Bronchial epithelial cell (primary cell): ENCODE measurements at regions not wholly inside any gene's neighbourhood (a gene's known extent, or its start where the extent isn't known, plus 50 kb on each side); places are given as distances from the start of the nearest gene placed in this dataset.
A peak's percentile ranks its signal among the peaks of the same experiment; 100 is the strongest.
"Not testable (repeated sequence)": the region's sequence is repeated elsewhere in the genome, so short reads cannot be mapped to it uniquely, and the experiment has no call there.

Source experiments
- DNase-seq: peaks from one replicate; pipeline ENCODE4 v3.0.0-alpha.2; 2010; ENCODE audit warnings: low read depth
- FAIRE-seq: peaks from 2 replicates; lab custom pipeline; 2011; peaks lifted over from hg19 to GRCh38; lab: Jason Lieb, UNC
- H3K27me3 ChIP-seq: 2 replicates; pipeline ENCODE4 v1.5.1; 2011; ENCODE audit warnings: low read length; ENCODE audit not compliant: control insufficient read depth, insufficient read depth
- H3K36me3 ChIP-seq: 2 replicates; pipeline ENCODE4 v1.5.1; 2011; ENCODE audit warnings: low read length; ENCODE audit not compliant: control insufficient read depth, insufficient read depth
- H3K4me3 ChIP-seq: 2 replicates; pipeline ENCODE4 v1.5.1; 2011; ENCODE audit warnings: mild to moderate bottlenecking, low read depth, low read length, control low read depth
- TF ChIP-seq, protein P1 (sequence below): IDR thresholded peaks from 2 replicates; pipeline ENCODE4 v1.5.1; 2011; ENCODE audit warnings: mild to moderate bottlenecking, moderate library complexity, low read length, control low read depth, inconsistent platforms; ENCODE audit not compliant: insufficient read depth, severe bottlenecking

- no peaks in the 10 kb centered on the region for H3K36me3 ChIP-seq
- H3K4me3 ChIP-seq = no peak overlapping the region
- TF ChIP-seq, protein P1, sequence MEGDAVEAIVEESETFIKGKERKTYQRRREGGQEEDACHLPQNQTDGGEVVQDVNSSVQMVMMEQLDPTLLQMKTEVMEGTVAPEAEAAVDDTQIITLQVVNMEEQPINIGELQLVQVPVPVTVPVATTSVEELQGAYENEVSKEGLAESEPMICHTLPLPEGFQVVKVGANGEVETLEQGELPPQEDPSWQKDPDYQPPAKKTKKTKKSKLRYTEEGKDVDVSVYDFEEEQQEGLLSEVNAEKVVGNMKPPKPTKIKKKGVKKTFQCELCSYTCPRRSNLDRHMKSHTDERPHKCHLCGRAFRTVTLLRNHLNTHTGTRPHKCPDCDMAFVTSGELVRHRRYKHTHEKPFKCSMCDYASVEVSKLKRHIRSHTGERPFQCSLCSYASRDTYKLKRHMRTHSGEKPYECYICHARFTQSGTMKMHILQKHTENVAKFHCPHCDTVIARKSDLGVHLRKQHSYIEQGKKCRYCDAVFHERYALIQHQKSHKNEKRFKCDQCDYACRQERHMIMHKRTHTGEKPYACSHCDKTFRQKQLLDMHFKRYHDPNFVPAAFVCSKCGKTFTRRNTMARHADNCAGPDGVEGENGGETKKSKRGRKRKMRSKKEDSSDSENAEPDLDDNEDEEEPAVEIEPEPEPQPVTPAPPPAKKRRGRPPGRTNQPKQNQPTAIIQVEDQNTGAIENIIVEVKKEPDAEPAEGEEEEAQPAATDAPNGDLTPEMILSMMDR = no peak
- FAIRE-seq (no peak), DNase-seq (no peak)
- H3K27me3 ChIP-seq = no peaks in the 10 kb centered on the region
These were observed 588.5 kb downstream of the TRIML1 start for GRCh38 chr4:188727746-188728145.

- Histone ChIP-seq H3K4me3 (no peak overlapping the region), H3K36me3 (no peaks in the 10 kb centered on the region), H3K27me3 (no peaks in the 10 kb centered on the region)
- DNase-seq (no peak), FAIRE-seq (no peak)
- TF ChIP-seq, protein P1 = no peak
These were observed 589.1 kb downstream of the TRIML1 start for GRCh38 chr4:188728359-188728758.

DNA sequence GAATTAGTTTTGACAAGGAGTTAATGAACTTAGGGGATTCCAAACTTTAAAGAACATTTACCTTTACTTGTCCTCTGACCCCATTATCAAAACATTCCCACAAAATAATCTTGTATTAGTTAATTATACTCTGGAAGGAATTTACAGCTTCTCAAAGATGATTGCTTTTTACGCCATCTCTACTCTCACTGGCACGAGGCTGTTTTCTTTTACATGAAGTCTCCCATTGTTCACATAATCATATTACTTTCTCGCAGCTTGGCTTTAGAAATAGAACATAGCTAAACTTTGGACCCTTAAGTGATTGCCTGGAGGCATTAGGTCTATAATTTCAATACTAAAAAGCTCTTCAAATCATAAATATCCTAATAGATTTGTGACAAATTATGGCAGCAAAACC lies 592.9 kb downstream of the TRIML1 start:
- no peaks in the 10 kb centered on the region for H3K36me3 ChIP-seq
- TF ChIP-seq, protein P1 = no peak
- no peak for FAIRE-seq
- no peak for DNase-seq
- no peaks in the 10 kb centered on the region for H3K27me3 ChIP-seq
- H3K4me3 ChIP-seq = no peak overlapping the region

- TF ChIP-seq, protein P1 = no peak
- H3K36me3 ChIP-seq = no peaks in the 10 kb centered on the region
- FAIRE-seq (no peak), DNase-seq (no peak)
- H3K4me3 ChIP-seq = no peak overlapping the region
- no peaks in the 10 kb centered on the region for H3K27me3 ChIP-seq
These were observed 595.8 kb downstream of the TRIML1 start for GRCh38 chr4:188735082-188735481.

- no peaks in the 10 kb centered on the region for H3K27me3 ChIP-seq
- H3K4me3 ChIP-seq = no peak overlapping the region
- FAIRE-seq (no peak), DNase-seq (no peak)
- H3K36me3 ChIP-seq = no peaks in the 10 kb centered on the region
- TF ChIP-seq, protein P1 = no peak
These were observed 598.2 kb downstream of the TRIML1 start for GRCh38 chr4:188737251-188738002.

DNA sequence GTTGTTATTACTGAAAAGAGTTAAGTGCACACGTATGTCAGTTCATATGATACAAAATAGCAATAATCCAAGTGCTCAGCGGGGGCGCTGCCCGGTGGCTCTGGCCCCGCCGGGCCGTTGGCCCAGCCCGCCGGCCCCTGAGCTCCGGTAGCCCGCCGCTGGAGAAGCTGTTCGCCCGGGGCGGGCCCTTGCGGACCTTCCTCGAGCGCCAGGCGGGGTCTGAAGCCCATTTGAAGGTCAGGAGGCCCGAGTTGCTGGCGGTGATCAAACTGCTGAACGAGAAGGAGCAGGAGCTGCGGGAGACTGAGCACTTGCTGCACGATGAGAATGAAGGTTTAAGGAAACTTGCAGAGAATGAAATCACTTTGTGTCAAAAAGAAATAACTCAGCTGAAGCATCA lies 599.0 kb downstream of the TRIML1 start:
- peak overlapping the region; percentile 35 for H3K4me3 ChIP-seq
- not testable (repeated sequence) for FAIRE-seq, H3K27me3 ChIP-seq, H3K36me3 ChIP-seq, DNase-seq

GRCh38 chr4:188740172-188740571 lies 600.9 kb downstream of the TRIML1 start:
- FAIRE-seq, H3K27me3 ChIP-seq, H3K36me3 ChIP-seq, DNase-seq, H3K4me3 ChIP-seq: not testable (repeated sequence)

DNA sequence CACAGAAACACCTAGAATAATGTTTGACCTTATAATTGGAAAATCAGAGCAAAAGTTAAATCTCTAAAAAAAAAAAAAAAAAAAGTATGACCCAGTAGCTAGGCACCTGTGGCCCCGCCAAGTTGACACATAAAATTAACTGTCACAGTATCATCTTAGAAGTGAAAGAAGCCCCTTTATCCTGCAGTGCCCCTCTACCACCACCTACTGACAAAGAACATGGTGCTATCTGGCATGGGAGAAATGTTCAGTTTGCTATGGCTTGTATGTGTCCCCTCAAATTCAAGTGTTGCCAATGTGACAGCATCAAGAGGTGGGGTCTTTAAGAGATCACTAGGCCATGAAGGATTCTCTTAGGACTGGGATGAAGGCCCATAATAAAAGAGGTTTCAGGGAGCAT lies 601.5 kb downstream of the TRIML1 start:
- not testable (repeated sequence) for FAIRE-seq, DNase-seq, H3K4me3 ChIP-seq, H3K27me3 ChIP-seq, H3K36me3 ChIP-seq
